ENCODE measurements at regions not wholly inside any gene's neighbourhood (a gene's known extent, or its start where the extent isn't known, plus 50 kb on each side); places are given as distances from the start of the nearest gene placed in this dataset.

GRCh38 chr1:177432897-177433296 lies 262.1 kb downstream of the BRINP2 start:
- no peak for DNase-seq (ENCODE audit: low spot score)

GRCh38 chr1:177431123-177431522 lies 260.4 kb downstream of the BRINP2 start:
- no peak overlapping the region for H2BK15ac ChIP-seq (ENCODE audit: low read length)
- WGBS, 2 donors (ENCODE audit: extremely low coverage in 2 of 2, insufficient read length in 2 of 2, insufficient replicate concordance in 1 of 2), result no CpG with 5 or more reads among the region's 1 CpG

More at GRCh38 chr1:177432897-177433296, 262.1 kb downstream of the BRINP2 start:
- no peak overlapping the region for H2BK120ac ChIP-seq (ENCODE audit: low read depth, low read length)
- H3K27ac ChIP-seq (replicated peaks; ENCODE audit: low read length), result no peak overlapping the region
- H3K4ac ChIP-seq (ENCODE audit: low read length), result no peak overlapping the region
- H2AFZ ChIP-seq (ENCODE audit: low read length), result no peak overlapping the region
- H2BK12ac ChIP-seq (ENCODE audit: low read length), result no peak overlapping the region
- no peak overlapping the region for H3K4me3 ChIP-seq (ENCODE audit: low read length in 2 of 2)
- no CpG with 5 or more reads among the region's 1 CpG for WGBS, 2 donors (ENCODE audit: extremely low coverage in 2 of 2, insufficient read length in 2 of 2, insufficient replicate concordance in 1 of 2)
- no peak overlapping the region for H3K4me2 ChIP-seq (ENCODE audit: insufficient read depth, low read length, poor library complexity, severe bottlenecking)
- H3K9ac ChIP-seq (ENCODE audit: low read depth, low read length, poor library complexity), result no peak overlapping the region
- no peak overlapping the region for H4K91ac ChIP-seq (ENCODE audit: low read depth, low read length, poor library complexity)
- H3K23ac ChIP-seq (ENCODE audit: low read depth, low read length, poor library complexity), result no peak overlapping the region
- no peak overlapping the region for H4K8ac ChIP-seq (ENCODE audit: low read depth, low read length)
- no peak overlapping the region for H3K18ac ChIP-seq (ENCODE audit: low read length)
- no peaks in the 10 kb centered on the region for H3K4me1 ChIP-seq (ENCODE audit: control insufficient read depth in 2 of 2, insufficient read depth in 1 of 2, low read depth in 1 of 2, low read length in 2 of 2)
- H3K36me3 ChIP-seq (replicated peaks in 1 of 2; ENCODE audit: control insufficient read depth in 2 of 2, insufficient read depth in 2 of 2, low read length in 2 of 2), result no peaks in the 10 kb centered on the region
- H2BK5ac ChIP-seq (ENCODE audit: low read length), result no peak overlapping the region
- H2AK5ac ChIP-seq (ENCODE audit: low read depth, low read length), result no peak overlapping the region
- no peak overlapping the region for H2BK15ac ChIP-seq (ENCODE audit: low read length)
- H3K27me3 ChIP-seq (ENCODE audit: control insufficient read depth in 3 of 3, insufficient read depth in 3 of 3, low read depth in 1 of 3, low read length in 3 of 3), result no peaks in the 10 kb centered on the region
- H3K79me1 ChIP-seq (ENCODE audit: low read depth, low read length), result no peaks in the 10 kb centered on the region
- no peaks in the 10 kb centered on the region for H3K9me3 ChIP-seq (replicated peaks in 1 of 2; ENCODE audit: control insufficient read depth in 2 of 2, insufficient read depth in 1 of 2, low read depth in 1 of 2, low read length in 2 of 2)
- H3K14ac ChIP-seq (ENCODE audit: low read length), result no peak overlapping the region

GRCh38 chr1:177429234-177429633 lies 258.5 kb downstream of the BRINP2 start:
- Histone ChIP-seq H2BK120ac (ENCODE audit: low read depth, low read length) (no peak overlapping the region), H3K27ac (replicated peaks; ENCODE audit: low read length) (no peak overlapping the region), H4K91ac (ENCODE audit: low read depth, low read length, poor library complexity) (no peak overlapping the region), H3K18ac (ENCODE audit: low read length) (no peak overlapping the region), H3K14ac (ENCODE audit: low read length) (no peak overlapping the region), H3K23ac (ENCODE audit: low read depth, low read length, poor library complexity) (no peak overlapping the region), H3K79me1 (ENCODE audit: low read depth, low read length) (no peaks in the 10 kb centered on the region), H3K4me2 (ENCODE audit: insufficient read depth, low read length, poor library complexity, severe bottlenecking) (no peak overlapping the region), H3K4me1 (ENCODE audit: control insufficient read depth in 2 of 2, insufficient read depth in 1 of 2, low read depth in 1 of 2, low read length in 2 of 2) (no peaks in the 10 kb centered on the region), H4K8ac (ENCODE audit: low read depth, low read length) (no peak overlapping the region), H2AFZ (ENCODE audit: low read length) (no peak overlapping the region), H2AK5ac (ENCODE audit: low read depth, low read length) (no peak overlapping the region), H3K27me3 (ENCODE audit: control insufficient read depth in 3 of 3, insufficient read depth in 3 of 3, low read depth in 1 of 3, low read length in 3 of 3) (no peaks in the 10 kb centered on the region), H3K36me3 (replicated peaks in 1 of 2; ENCODE audit: control insufficient read depth in 2 of 2, insufficient read depth in 2 of 2, low read length in 2 of 2) (no peaks in the 10 kb centered on the region), H3K9ac (ENCODE audit: low read depth, low read length, poor library complexity) (no peak overlapping the region), H2BK15ac (ENCODE audit: low read length) (no peak overlapping the region), H3K9me3 (replicated peaks in 1 of 2; ENCODE audit: control insufficient read depth in 2 of 2, insufficient read depth in 1 of 2, low read depth in 1 of 2, low read length in 2 of 2) (no peaks in the 10 kb centered on the region), H3K4me3 (ENCODE audit: low read length in 2 of 2) (no peak overlapping the region), H2BK12ac (ENCODE audit: low read length) (no peak overlapping the region), H3K4ac (ENCODE audit: low read length) (no peak overlapping the region), H2BK5ac (ENCODE audit: low read length) (no peak overlapping the region)
- no CpG with 5 or more reads among the region's 2 CpGs for WGBS, 2 donors (ENCODE audit: extremely low coverage in 2 of 2, insufficient read length in 2 of 2, insufficient replicate concordance in 1 of 2)
- no peak for DNase-seq (ENCODE audit: low spot score)

More at GRCh38 chr1:177431123-177431522, 260.4 kb downstream of the BRINP2 start:
- Histone ChIP-seq H3K4me2 (ENCODE audit: insufficient read depth, low read length, poor library complexity, severe bottlenecking) (no peak overlapping the region), H4K91ac (ENCODE audit: low read depth, low read length, poor library complexity) (no peak overlapping the region), H2AFZ (ENCODE audit: low read length) (no peak overlapping the region), H2BK120ac (ENCODE audit: low read depth, low read length) (no peak overlapping the region), H3K4me3 (ENCODE audit: low read length in 2 of 2) (no peak overlapping the region), H2BK5ac (ENCODE audit: low read length) (no peak overlapping the region), H3K18ac (ENCODE audit: low read length) (no peak overlapping the region), H3K9ac (ENCODE audit: low read depth, low read length, poor library complexity) (no peak overlapping the region), H3K14ac (ENCODE audit: low read length) (no peak overlapping the region), H3K9me3 (replicated peaks in 1 of 2; ENCODE audit: control insufficient read depth in 2 of 2, insufficient read depth in 1 of 2, low read depth in 1 of 2, low read length in 2 of 2) (no peaks in the 10 kb centered on the region), H3K4me1 (ENCODE audit: control insufficient read depth in 2 of 2, insufficient read depth in 1 of 2, low read depth in 1 of 2, low read length in 2 of 2) (no peaks in the 10 kb centered on the region), H3K27me3 (ENCODE audit: control insufficient read depth in 3 of 3, insufficient read depth in 3 of 3, low read depth in 1 of 3, low read length in 3 of 3) (no peaks in the 10 kb centered on the region), H3K4ac (ENCODE audit: low read length) (no peak overlapping the region), H3K27ac (replicated peaks; ENCODE audit: low read length) (no peak overlapping the region), H3K79me1 (ENCODE audit: low read depth, low read length) (no peaks in the 10 kb centered on the region), H2AK5ac (ENCODE audit: low read depth, low read length) (no peak overlapping the region), H3K23ac (ENCODE audit: low read depth, low read length, poor library complexity) (no peak overlapping the region), H2BK12ac (ENCODE audit: low read length) (no peak overlapping the region), H3K36me3 (replicated peaks in 1 of 2; ENCODE audit: control insufficient read depth in 2 of 2, insufficient read depth in 2 of 2, low read length in 2 of 2) (no peaks in the 10 kb centered on the region), H4K8ac (ENCODE audit: low read depth, low read length) (no peak overlapping the region)
- no peak for DNase-seq (ENCODE audit: low spot score)

GRCh38 chr1:177427811-177428210 lies 257.1 kb downstream of the BRINP2 start:
- Histone ChIP-seq H2BK5ac (ENCODE audit: low read length) (no peak overlapping the region), H4K91ac (ENCODE audit: low read depth, low read length, poor library complexity) (no peak overlapping the region), H3K23ac (ENCODE audit: low read depth, low read length, poor library complexity) (no peak overlapping the region), H2BK12ac (ENCODE audit: low read length) (no peak overlapping the region), H2AK5ac (ENCODE audit: low read depth, low read length) (no peak overlapping the region), H3K4ac (ENCODE audit: low read length) (no peak overlapping the region), H3K36me3 (replicated peaks in 1 of 2; ENCODE audit: control insufficient read depth in 2 of 2, insufficient read depth in 2 of 2, low read length in 2 of 2) (no peaks in the 10 kb centered on the region), H3K18ac (ENCODE audit: low read length) (no peak overlapping the region), H3K9ac (ENCODE audit: low read depth, low read length, poor library complexity) (no peak overlapping the region), H3K4me2 (ENCODE audit: insufficient read depth, low read length, poor library complexity, severe bottlenecking) (no peak overlapping the region), H2AFZ (ENCODE audit: low read length) (no peak overlapping the region), H2BK15ac (ENCODE audit: low read length) (no peak overlapping the region), H3K9me3 (replicated peaks in 1 of 2; ENCODE audit: control insufficient read depth in 2 of 2, insufficient read depth in 1 of 2, low read depth in 1 of 2, low read length in 2 of 2) (no peaks in the 10 kb centered on the region), H3K27ac (replicated peaks; ENCODE audit: low read length) (no peak overlapping the region), H3K79me1 (ENCODE audit: low read depth, low read length) (no peaks in the 10 kb centered on the region), H3K4me1 (ENCODE audit: control insufficient read depth in 2 of 2, insufficient read depth in 1 of 2, low read depth in 1 of 2, low read length in 2 of 2) (no peaks in the 10 kb centered on the region), H2BK120ac (ENCODE audit: low read depth, low read length) (no peak overlapping the region), H3K14ac (ENCODE audit: low read length) (no peak overlapping the region), H3K4me3 (ENCODE audit: low read length in 2 of 2) (no peak overlapping the region), H4K8ac (ENCODE audit: low read depth, low read length) (no peak overlapping the region), H3K27me3 (ENCODE audit: control insufficient read depth in 3 of 3, insufficient read depth in 3 of 3, low read depth in 1 of 3, low read length in 3 of 3) (no peaks in the 10 kb centered on the region)
- WGBS, 2 donors (ENCODE audit: extremely low coverage in 2 of 2, insufficient read length in 2 of 2, insufficient replicate concordance in 1 of 2), result no CpG with 5 or more reads among the region's 1 CpG
- no peak for DNase-seq (ENCODE audit: low spot score)

Data from neuronal stem cell (in vitro differentiated cells).